ENCODE measurements at regions not wholly inside any gene's neighbourhood (a gene's known extent, or its start where the extent isn't known, plus 50 kb on each side); places are given as distances from the start of the nearest gene placed in this dataset.

DNA sequence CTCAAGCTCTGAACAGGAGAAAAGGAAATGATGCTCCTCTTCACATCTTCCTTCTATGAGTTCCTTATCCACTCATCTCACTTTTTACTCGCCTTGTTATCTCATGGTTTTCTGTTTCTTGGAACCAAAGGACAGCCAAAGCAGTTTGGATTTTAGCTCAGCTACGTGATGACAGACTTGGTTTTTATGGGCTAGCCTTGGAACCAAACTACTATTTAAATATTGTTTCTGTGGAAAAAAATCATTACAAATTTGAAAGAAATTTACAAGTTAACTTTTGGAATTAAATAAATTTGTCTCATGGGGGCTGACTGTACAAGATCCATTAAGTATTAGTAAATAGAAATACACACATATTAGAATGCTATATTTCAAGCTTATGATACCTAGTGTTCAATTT is 727.8 kb upstream of the FANCL start:
- TF ChIP-seq GATA2 (IDR thresholded peaks at IDR 0.05; ENCODE audit: low read depth, low read length) (no peak), GATA3 (IDR thresholded peaks at IDR 0.05; ENCODE audit: low read depth, low read length) (no peak)
